ENCODE measurements at regions not wholly inside any gene's neighbourhood (a gene's known extent, or its start where the extent isn't known, plus 50 kb on each side); places are given as distances from the start of the nearest gene placed in this dataset.

- POLR2A ChIA-PET = interaction anchor here (0.7 kb wide), 1 partner anchor 371 kb away, joined by 3 read pairs; no protein-coding TSS in a partner anchor
- Mint-ChIP-seq H3K27me3 (peaks cover 0 to 10% (median 6%) of the 10 kb centered on the region in 5 donors), H3K27ac (no peak overlapping the region)
Measured at GRCh38 chr2:215882689-215883088, 130.7 kb downstream of the MREG start.

GRCh38 chr2:215881582-215881981, 131.8 kb downstream of the MREG start:
- Histone ChIP-seq H3K36me3 (ENCODE audit: control insufficient read depth in 2 of 3, insufficient read depth in 3 of 3, low read length in 3 of 3) (no peaks in the 10 kb centered on the region), H3K4me1 (ENCODE audit: control insufficient read depth in 2 of 2, insufficient read depth in 2 of 2, low read length in 2 of 2) (no peaks in the 10 kb centered on the region), H3K27ac (ENCODE audit: low read depth, low read length) (no peak overlapping the region), H3K4me3 (ENCODE audit: low read length) (no peak overlapping the region), H3K9me3 (ENCODE audit: control insufficient read depth in 2 of 3, low read length in 3 of 3) (no peaks in the 10 kb centered on the region), H3K27me3 (ENCODE audit: control insufficient read depth in 2 of 2, insufficient read depth in 2 of 2, low read length in 2 of 2) (no peaks in the 10 kb centered on the region)
- CTCF ChIA-PET = no interaction called here
- no peaks in the 10 kb centered on the region for H3K36me3 Mint-ChIP-seq
- intact Hi-C loops (cut with micrococcal nuclease) = no loop called here
- peaks cover 0 to 15% (median 6%) of the 10 kb centered on the region in 5 donors for H3K27me3 Mint-ChIP-seq
- no peak overlapping the region for H3K27ac Mint-ChIP-seq
- H3K4me1 Mint-ChIP-seq = no peaks in the 10 kb centered on the region
- H3K9me3 Mint-ChIP-seq = peaks cover 0 to 4% (median 0%) of the 10 kb centered on the region in 11 donors
- POLR2A ChIA-PET = no interaction called here
- H3K4me3 Mint-ChIP-seq = no peak overlapping the region
- ATAC-seq (no peak), DNase-seq (no peak)

More at GRCh38 chr2:215882689-215883088, 130.7 kb downstream of the MREG start:
- H3K4me1 Mint-ChIP-seq = no peaks in the 10 kb centered on the region
- no peaks in the 10 kb centered on the region for H3K36me3 Mint-ChIP-seq
- intact Hi-C loops (cut with micrococcal nuclease) = no loop called here
- DNase-seq (no peak), ATAC-seq (no peak)
- Histone ChIP-seq H3K4me3 (ENCODE audit: low read length) (no peak overlapping the region), H3K27me3 (ENCODE audit: control insufficient read depth in 2 of 2, insufficient read depth in 2 of 2, low read length in 2 of 2) (no peaks in the 10 kb centered on the region), H3K4me1 (ENCODE audit: control insufficient read depth in 2 of 2, insufficient read depth in 2 of 2, low read length in 2 of 2) (no peaks in the 10 kb centered on the region), H3K9me3 (ENCODE audit: control insufficient read depth in 2 of 3, low read length in 3 of 3) (no peaks in the 10 kb centered on the region), H3K27ac (ENCODE audit: low read depth, low read length) (no peak overlapping the region), H3K36me3 (ENCODE audit: control insufficient read depth in 2 of 3, insufficient read depth in 3 of 3, low read length in 3 of 3) (no peaks in the 10 kb centered on the region)
- no peaks in the 10 kb centered on the region for H3K9me3 Mint-ChIP-seq
- no peak overlapping the region for H3K4me3 Mint-ChIP-seq
- CTCF ChIA-PET = interaction anchor here (0.7 kb wide), 1 partner anchor 558 kb away, joined by 3 read pairs; no protein-coding TSS in a partner anchor

- Histone ChIP-seq H3K4me3 (ENCODE audit: low read length) (no peak overlapping the region), H3K9me3 (ENCODE audit: control insufficient read depth in 2 of 3, low read length in 3 of 3) (no peaks in the 10 kb centered on the region), H3K36me3 (ENCODE audit: control insufficient read depth in 2 of 3, insufficient read depth in 3 of 3, low read length in 3 of 3) (no peaks in the 10 kb centered on the region), H3K27me3 (ENCODE audit: control insufficient read depth in 2 of 2, insufficient read depth in 2 of 2, low read length in 2 of 2) (no peaks in the 10 kb centered on the region), H3K4me1 (ENCODE audit: control insufficient read depth in 2 of 2, insufficient read depth in 2 of 2, low read length in 2 of 2) (no peaks in the 10 kb centered on the region), H3K27ac (ENCODE audit: low read depth, low read length) (no peak overlapping the region)
- Mint-ChIP-seq H3K9me3 (peaks cover 0 to 4% (median 0%) of the 10 kb centered on the region in 11 donors), H3K27ac (no peak overlapping the region), H3K27me3 (peaks cover 0 to 18% (median 6%) of the 10 kb centered on the region in 5 donors), H3K4me3 (no peak overlapping the region), H3K36me3 (no peaks in the 10 kb centered on the region), H3K4me1 (no peaks in the 10 kb centered on the region)
- ATAC-seq (no peak), DNase-seq (no peak)
- POLR2A ChIA-PET = no interaction called here
- intact Hi-C loops (cut with micrococcal nuclease) = no loop called here
- CTCF ChIA-PET = no interaction called here
Measured at GRCh38 chr2:215880970-215881369, 132.4 kb downstream of the MREG start.

GRCh38 chr2:215879977-215880940, 133.1 kb downstream of the MREG start:
- no peak for ATAC-seq
- intact Hi-C loops (cut with micrococcal nuclease) = no loop called here
- no peaks in the 10 kb centered on the region for H3K9me3 ChIP-seq (ENCODE audit: control insufficient read depth in 2 of 3, low read length in 3 of 3)
- H3K27me3 ChIP-seq (ENCODE audit: control insufficient read depth in 2 of 2, insufficient read depth in 2 of 2, low read length in 2 of 2) = no peaks in the 10 kb centered on the region
- POLR2A ChIA-PET = no interaction called here
- no peak overlapping the region for H3K27ac ChIP-seq (ENCODE audit: low read depth, low read length)
- no peak for DNase-seq
- no peaks in the 10 kb centered on the region for H3K4me1 ChIP-seq (ENCODE audit: control insufficient read depth in 2 of 2, insufficient read depth in 2 of 2, low read length in 2 of 2)
- Mint-ChIP-seq H3K27ac (no peak overlapping the region), H3K27me3 (peaks cover 0 to 18% (median 6%) of the 10 kb centered on the region in 5 donors), H3K9me3 (peaks cover 0 to 4% (median 0%) of the 10 kb centered on the region in 11 donors), H3K4me1 (no peaks in the 10 kb centered on the region), H3K4me3 (no peak overlapping the region), H3K36me3 (no peaks in the 10 kb centered on the region)
- no peak overlapping the region for H3K4me3 ChIP-seq (ENCODE audit: low read length)
- no peaks in the 10 kb centered on the region for H3K36me3 ChIP-seq (ENCODE audit: control insufficient read depth in 2 of 3, insufficient read depth in 3 of 3, low read length in 3 of 3)
- CTCF ChIA-PET = no interaction called here

GRCh38 chr2:215879331-215879730, 134.0 kb downstream of the MREG start:
- H3K4me1 ChIP-seq (ENCODE audit: control insufficient read depth in 2 of 2, insufficient read depth in 2 of 2, low read length in 2 of 2) = no peaks in the 10 kb centered on the region
- H3K27ac Mint-ChIP-seq = no peak overlapping the region
- intact Hi-C loops (cut with micrococcal nuclease) = no loop called here
- ATAC-seq (no peak), DNase-seq (no peak)
- H3K27me3 Mint-ChIP-seq = peaks cover 0 to 18% (median 12%) of the 10 kb centered on the region in 5 donors
- no peak overlapping the region for H3K4me3 Mint-ChIP-seq
- H3K27ac ChIP-seq (ENCODE audit: low read depth, low read length) = no peak overlapping the region
- peaks cover 0 to 4% (median 0%) of the 10 kb centered on the region in 11 donors for H3K9me3 Mint-ChIP-seq
- H3K4me3 ChIP-seq (ENCODE audit: low read length) = no peak overlapping the region
- POLR2A ChIA-PET = interaction anchor here (0.6 kb wide), 1 partner anchor 363 kb away, joined by 3 read pairs; no protein-coding TSS in a partner anchor
- no peaks in the 10 kb centered on the region for H3K36me3 ChIP-seq (ENCODE audit: control insufficient read depth in 2 of 3, insufficient read depth in 3 of 3, low read length in 3 of 3)
- H3K36me3 Mint-ChIP-seq = no peaks in the 10 kb centered on the region
- H3K4me1 Mint-ChIP-seq = no peaks in the 10 kb centered on the region
- CTCF ChIA-PET = no interaction called here
- no peaks in the 10 kb centered on the region for H3K9me3 ChIP-seq (ENCODE audit: control insufficient read depth in 2 of 3, low read length in 3 of 3)
- H3K27me3 ChIP-seq (ENCODE audit: control insufficient read depth in 2 of 2, insufficient read depth in 2 of 2, low read length in 2 of 2) = no peaks in the 10 kb centered on the region

GRCh38 chr2:215878476-215879063, 134.8 kb downstream of the MREG start:
- Histone ChIP-seq H3K36me3 (ENCODE audit: control insufficient read depth in 2 of 3, insufficient read depth in 3 of 3, low read length in 3 of 3) (no peaks in the 10 kb centered on the region), H3K9me3 (ENCODE audit: control insufficient read depth in 2 of 3, low read length in 3 of 3) (no peaks in the 10 kb centered on the region), H3K4me3 (ENCODE audit: low read length) (no peak overlapping the region), H3K27me3 (ENCODE audit: control insufficient read depth in 2 of 2, insufficient read depth in 2 of 2, low read length in 2 of 2) (no peaks in the 10 kb centered on the region), H3K4me1 (ENCODE audit: control insufficient read depth in 2 of 2, insufficient read depth in 2 of 2, low read length in 2 of 2) (no peaks in the 10 kb centered on the region), H3K27ac (ENCODE audit: low read depth, low read length) (no peak overlapping the region)
- DNase-seq = no peak
- no peaks in the 10 kb centered on the region for H3K4me1 Mint-ChIP-seq
- H3K27me3 Mint-ChIP-seq = peaks cover 0 to 18% (median 10%) of the 10 kb centered on the region in 5 donors
- no peak overlapping the region for H3K4me3 Mint-ChIP-seq
- intact Hi-C loops (cut with micrococcal nuclease) = no loop called here
- ATAC-seq = no peak
- ChIA-PET CTCF (no interaction called here), POLR2A (interaction anchor here (0.6 kb wide), 1 partner anchor 363 kb away, joined by 3 read pairs; no protein-coding TSS in a partner anchor)
- peaks cover 0 to 4% (median 0%) of the 10 kb centered on the region in 11 donors for H3K9me3 Mint-ChIP-seq
- no peaks in the 10 kb centered on the region for H3K36me3 Mint-ChIP-seq
- no peak overlapping the region for H3K27ac Mint-ChIP-seq

Measured in naive thymus-derived CD4-positive, alpha-beta T cell (primary cell).